ENCODE measurements at regions not wholly inside any gene's neighbourhood (a gene's known extent, or its start where the extent isn't known, plus 50 kb on each side); places are given as distances from the start of the nearest gene placed in this dataset.

- H3K4me2 ChIP-seq (ENCODE audit: low read depth, low read length), result 0 out of 2 replicates have a peak overlapping the region, but pooled peaks have one; percentile 1
- no peak overlapping the region for H3K4me3 ChIP-seq (ENCODE audit: low read length)
- H3K9me3 ChIP-seq (replicated peaks; ENCODE audit: insufficient read depth, low read length), result no peaks in the 10 kb centered on the region
- 0 out of 2 replicates have a peak, but pooled peaks cover 9% of the 10 kb centered on the region for H3K4me1 ChIP-seq (ENCODE audit: low read length)
- TF ChIP-seq CTCF (IDR thresholded peaks at IDR 0.05; ENCODE audit: low read length) (no peak), EZH2 (optimal IDR thresholded peaks at IDR 0.05; ENCODE audit: low read depth, low read length) (no peak), EZH2phosphoT487 (IDR thresholded peaks at IDR 0.05; ENCODE audit: low read length) (no peak)
- no peaks in the 10 kb centered on the region for H3K27me3 ChIP-seq (replicated peaks; ENCODE audit: insufficient read depth, low read length)
- no peaks in the 10 kb centered on the region for H3K79me2 ChIP-seq (ENCODE audit: low read length)
- H3K9ac ChIP-seq (ENCODE audit: low read length), result no peak overlapping the region
- H3F3A ChIP-seq (ENCODE audit: insufficient read depth, low read length), result no peaks in the 10 kb centered on the region
- no peaks in the 10 kb centered on the region for H4K20me1 ChIP-seq (ENCODE audit: insufficient read depth, low read length)
- peak; percentile 14 for DNase-seq
- H2AFZ ChIP-seq (ENCODE audit: low read length), result no peak overlapping the region
- no peaks in the 10 kb centered on the region for H3K9me2 ChIP-seq (replicated peaks; ENCODE audit: insufficient read depth, low read length)
- no peak overlapping the region for H3K27ac ChIP-seq (ENCODE audit: low read length)
- H3K36me3 ChIP-seq (replicated peaks; ENCODE audit: insufficient read depth, low read length), result no peaks in the 10 kb centered on the region
These were observed 289.1 kb upstream of the EDIL3 start for GRCh38 chr5:84673785-84674184.

GRCh38 chr5:84667576-84667975 lies 282.9 kb upstream of the EDIL3 start:
- Histone ChIP-seq H3K4me2 (ENCODE audit: low read depth, low read length) (no peak overlapping the region), H3K4me3 (ENCODE audit: low read length) (no peak overlapping the region), H3F3A (ENCODE audit: insufficient read depth, low read length) (no peaks in the 10 kb centered on the region), H3K27ac (ENCODE audit: low read length) (no peak overlapping the region), H4K20me1 (ENCODE audit: insufficient read depth, low read length) (no peaks in the 10 kb centered on the region), H3K9me3 (replicated peaks; ENCODE audit: insufficient read depth, low read length) (no peaks in the 10 kb centered on the region), H3K9ac (ENCODE audit: low read length) (no peak overlapping the region), H2AFZ (ENCODE audit: low read length) (no peak overlapping the region), H3K79me2 (ENCODE audit: low read length) (no peaks in the 10 kb centered on the region), H3K4me1 (ENCODE audit: low read length) (0 out of 2 replicates have a peak, but pooled peaks cover 1% of the 10 kb centered on the region), H3K9me2 (replicated peaks; ENCODE audit: insufficient read depth, low read length) (no peaks in the 10 kb centered on the region), H3K27me3 (replicated peaks; ENCODE audit: insufficient read depth, low read length) (no peaks in the 10 kb centered on the region), H3K36me3 (replicated peaks; ENCODE audit: insufficient read depth, low read length) (no peaks in the 10 kb centered on the region)
- no peak for DNase-seq
- TF ChIP-seq EZH2 (optimal IDR thresholded peaks at IDR 0.05; ENCODE audit: low read depth, low read length) (no peak), EZH2phosphoT487 (IDR thresholded peaks at IDR 0.05; ENCODE audit: low read length) (no peak), CTCF (IDR thresholded peaks at IDR 0.05; ENCODE audit: low read length) (no peak)

GRCh38 chr5:84650429-84650828 lies 265.7 kb upstream of the EDIL3 start:
- no peaks in the 10 kb centered on the region for H3K79me2 ChIP-seq (ENCODE audit: low read length)
- H3K4me1 ChIP-seq (ENCODE audit: low read length), result no peaks in the 10 kb centered on the region
- no peak overlapping the region for H3K4me2 ChIP-seq (ENCODE audit: low read depth, low read length)

More at GRCh38 chr5:84650429-84650828, 265.7 kb upstream of the EDIL3 start:
- H4K20me1 ChIP-seq (ENCODE audit: insufficient read depth, low read length), result no peaks in the 10 kb centered on the region
- no peaks in the 10 kb centered on the region for H3K27me3 ChIP-seq (replicated peaks; ENCODE audit: insufficient read depth, low read length)
- no peak overlapping the region for H2AFZ ChIP-seq (ENCODE audit: low read length)
- H3K9me2 ChIP-seq (replicated peaks; ENCODE audit: insufficient read depth, low read length), result no peaks in the 10 kb centered on the region
- no peaks in the 10 kb centered on the region for H3F3A ChIP-seq (ENCODE audit: insufficient read depth, low read length)
- H3K4me3 ChIP-seq (ENCODE audit: low read length), result no peak overlapping the region
- no peak overlapping the region for H3K27ac ChIP-seq (ENCODE audit: low read length)
- no peak overlapping the region for H3K9ac ChIP-seq (ENCODE audit: low read length)
- no peaks in the 10 kb centered on the region for H3K9me3 ChIP-seq (replicated peaks; ENCODE audit: insufficient read depth, low read length)
- no peak for TF ChIP-seq EZH2 (optimal IDR thresholded peaks at IDR 0.05; ENCODE audit: low read depth, low read length)
- TF ChIP-seq CTCF (IDR thresholded peaks at IDR 0.05; ENCODE audit: low read length), result no peak
- no peaks in the 10 kb centered on the region for H3K36me3 ChIP-seq (replicated peaks; ENCODE audit: insufficient read depth, low read length)
- DNase-seq, result no peak
